HepG2 (cell line): ENCODE measurements at regions not wholly inside any gene's neighbourhood (a gene's known extent, or its start where the extent isn't known, plus 50 kb on each side); places are given as distances from the start of the nearest gene placed in this dataset.

Experiments used
- ATAC-seq: fragments of 200-7000 bp; cut with Tn5 transposase; 3 replicates; pipeline ENCODE4 v1.9.1; 2020; ENCODE audit warnings: mild to moderate bottlenecking, moderate library complexity
- BruUV-seq: library from RNA; stranded (reverse); fragments of 400-500 nt; replicated peaks from 2 replicates; lab custom pipeline; 2021; lab: Mats Ljungman, UMichigan
- CTCF ChIA-PET: fragments of 300-600 bp; formaldehyde crosslinking; extraction: SDS; loops from one replicate; lab custom pipeline; 2021; ENCODE audit warnings: low total read pairs, inconsistent platforms, low intra/inter-chr PET ratio; lab: Yijun Ruan, JAX
- POLR2A ChIA-PET: fragments of 350-600 bp; sonication (Branson Sonifier 250); formaldehyde crosslinking; loops from one replicate; lab custom pipeline; 2020; ENCODE audit warnings: antibody characterized with exemption, inconsistent platforms; lab: Yijun Ruan, JAX
- DNase-seq: peaks from one replicate; pipeline ENCODE4 v3.0.0-alpha.2; 2015; ENCODE audit warnings: low spot score
- FAIRE-seq: peaks from 3 replicates; lab custom pipeline; 2011; peaks lifted over from hg19 to GRCh38; lab: Jason Lieb, UNC
- H2AFZ ChIP-seq: one replicate; pipeline ENCODE4 v1.6.1; 2011; ENCODE audit warnings: low read length, inconsistent platforms
- H3K27ac ChIP-seq: fragments of 300-600 bp; 3 replicates; pipeline ENCODE4 v1.8.0; 2011; ENCODE audit warnings: mixed run types, mild to moderate bottlenecking, mixed read lengths, low read length, inconsistent platforms; ENCODE audit not compliant: insufficient read depth; ENCODE audit errors: extremely low read length
- H3K27me3 ChIP-seq, 2 experiments: fragments of 200-600 bp in 1 of 2; 2 replicates in 1 of 2; 3 replicates in 1 of 2; pipeline versions ENCODE4 v1.6.0 to v1.8.0; 2011; ENCODE audit warnings: low read length in 2 of 2, mild to moderate bottlenecking in 2 of 2, moderate library complexity in 2 of 2, inconsistent platforms in 1 of 2; ENCODE audit not compliant: insufficient read depth in 2 of 2, control insufficient read depth in 1 of 2
- H3K36me3 ChIP-seq, 2 experiments: fragments of 200-600 bp in 1 of 2; replicated peaks in 1 of 2; 2 replicates in 1 of 2; 3 replicates in 1 of 2; pipeline versions ENCODE4 v1.5.1 to v1.8.0; 2011; ENCODE audit warnings: low read length in 2 of 2, inconsistent platforms in 1 of 2; ENCODE audit not compliant: insufficient read depth in 2 of 2, control insufficient read depth in 1 of 2
- H3K4me1 ChIP-seq: 2 replicates; pipeline ENCODE4 v1.5.1; 2012; ENCODE audit warnings: low read length, inconsistent platforms; ENCODE audit not compliant: insufficient read depth
- H3K4me2 ChIP-seq: 2 replicates; pipeline ENCODE4 v1.6.0; 2011; ENCODE audit warnings: low read depth, low read length, inconsistent platforms
- H3K4me3 ChIP-seq, 3 experiments: fragments of 200-600 bp in 1 of 3; sonication (generic), shearing (Covaris generic) in 1 of 3; replicated peaks in 1 of 3; 2 replicates each; pipeline ENCODE4 v1.5.1; 2011 to 2016; ENCODE audit warnings: low read length in 3 of 3, inconsistent platforms in 2 of 3, low read depth in 2 of 3, mild to moderate bottlenecking in 2 of 3, control low read depth in 1 of 3, mixed read lengths in 1 of 3; ENCODE audit not compliant: insufficient read depth in 1 of 3
- H3K79me2 ChIP-seq: one replicate; pipeline ENCODE4 v1.6.1; 2011; ENCODE audit warnings: low read length, inconsistent platforms; ENCODE audit not compliant: insufficient read depth
- H3K9ac ChIP-seq: 2 replicates; pipeline ENCODE4 v1.6.0; 2011; ENCODE audit warnings: mild to moderate bottlenecking, low read depth, low read length, inconsistent platforms; ENCODE audit not compliant: insufficient read depth
- H3K9me3 ChIP-seq: 2 replicates; pipeline ENCODE4 v1.5.1; 2012; ENCODE audit warnings: mild to moderate bottlenecking, low read length
- H4K20me1 ChIP-seq: 2 replicates; pipeline ENCODE4 v1.6.0; 2011; ENCODE audit warnings: inconsistent platforms, mild to moderate bottlenecking, low read length, moderate library complexity; ENCODE audit not compliant: insufficient read depth
- ARID2 ChIP-seq: sonication (generic); formaldehyde crosslinking; IDR thresholded peaks from 2 replicates; pipeline ENCODE4 v1.8.1; 2022; ENCODE audit warnings: mild to moderate bottlenecking, missing genetic modification reagents, borderline replicate concordance
- ATF2 ChIP-seq: sonication (generic); formaldehyde crosslinking; IDR thresholded peaks from 2 replicates; pipeline ENCODE4 v1.4.0; 2020; ENCODE audit warnings: missing genetic modification reagents
- KDM1A ChIP-seq: IDR thresholded peaks from 2 replicates; pipeline ENCODE4 v1.6.1; 2016; ENCODE audit warnings: missing compliant biosample characterization
- KDM4B ChIP-seq: sonication (generic); formaldehyde crosslinking; IDR thresholded peaks from 2 replicates; pipeline ENCODE4 v1.4.0; 2020; ENCODE audit warnings: missing genetic modification reagents
- KLF9 ChIP-seq: IDR thresholded peaks from 2 replicates; pipeline ENCODE4 v1.6.1; 2016; ENCODE audit warnings: low read depth
- POLR2A ChIP-seq, 2 experiments: IDR thresholded peaks; 2 replicates each; pipeline ENCODE4 v1.6.1; 2011; ENCODE audit warnings: low read depth in 2 of 2, low read length in 2 of 2, mild to moderate bottlenecking in 1 of 2, moderate library complexity in 1 of 2; ENCODE audit not compliant: insufficient read depth in 1 of 2
- RFX1 ChIP-seq: fragments of 450-650 bp; IDR thresholded peaks from 2 replicates; pipeline ENCODE4 v1.6.1; 2017
- SAFB2 ChIP-seq: sonication (generic); formaldehyde crosslinking; IDR thresholded peaks from 2 replicates; pipeline ENCODE4 v1.5.1; 2020; ENCODE audit warnings: missing genetic modification reagents, low read depth, mild to moderate bottlenecking, borderline replicate concordance
- SMYD3 ChIP-seq: sonication (generic); formaldehyde crosslinking; IDR thresholded peaks from 2 replicates; pipeline ENCODE4 v1.8.1; 2023; ENCODE audit warnings: mild to moderate bottlenecking, missing genetic modification reagents
- USF2 ChIP-seq, 2 experiments: sonication (generic) in 1 of 2; formaldehyde crosslinking in 1 of 2; IDR thresholded peaks; 2 replicates each; pipeline versions ENCODE4 v1.5.1 to v1.6.1; 2011 to 2020; ENCODE audit warnings: borderline replicate concordance in 1 of 2, low read depth in 1 of 2, low read length in 1 of 2, mild to moderate bottlenecking in 1 of 2, missing genetic modification reagents in 1 of 2, moderate library complexity in 1 of 2
- ZBTB7B ChIP-seq: sonication (generic); formaldehyde crosslinking; IDR thresholded peaks from 2 replicates; pipeline ENCODE4 v1.4.0; 2020; ENCODE audit warnings: missing genetic modification reagents
- ZFP62 ChIP-seq: sonication (generic); formaldehyde crosslinking; IDR thresholded peaks from 2 replicates; pipeline ENCODE4 v1.4.0; 2020; ENCODE audit warnings: missing genetic modification reagents
- ZFY ChIP-seq: sonication (generic); formaldehyde crosslinking; IDR thresholded peaks from 2 replicates; pipeline ENCODE4 v1.4.0; 2020; ENCODE audit warnings: missing genetic modification reagents
- ZNF10 ChIP-seq: sonication (generic); formaldehyde crosslinking; IDR thresholded peaks from 2 replicates; pipeline ENCODE4 v1.4.0; 2020; ENCODE audit warnings: mild to moderate bottlenecking, low read depth, missing genetic modification reagents, borderline replicate concordance
- ZNF180 ChIP-seq: sonication (generic); formaldehyde crosslinking; IDR thresholded peaks from 2 replicates; pipeline ENCODE4 v1.4.0; 2020; ENCODE audit warnings: low read depth, missing genetic modification reagents, borderline replicate concordance
- ZNF20 ChIP-seq: sonication (generic); formaldehyde crosslinking; IDR thresholded peaks from 2 replicates; pipeline ENCODE4 v1.4.0; 2020; ENCODE audit warnings: mild to moderate bottlenecking, moderate library complexity, missing genetic modification reagents
- ZNF367 ChIP-seq: sonication (generic); formaldehyde crosslinking; IDR thresholded peaks from 2 replicates; pipeline ENCODE4 v1.4.0; 2020; ENCODE audit warnings: missing genetic modification reagents, borderline replicate concordance
- ZNF382 ChIP-seq: sonication (generic); formaldehyde crosslinking; IDR thresholded peaks from 2 replicates; pipeline ENCODE4 v1.5.0; 2020; ENCODE audit warnings: missing genetic modification reagents, mild to moderate bottlenecking, borderline replicate concordance
- ZNF431 ChIP-seq: sonication (generic); formaldehyde crosslinking; IDR thresholded peaks from 2 replicates; pipeline ENCODE4 v1.9.0; 2022; ENCODE audit warnings: missing genetic modification reagents, low read depth, mild to moderate bottlenecking, borderline replicate concordance
- ZNF460 ChIP-seq: sonication (generic); formaldehyde crosslinking; IDR thresholded peaks from 2 replicates; pipeline ENCODE4 v1.5.1; 2020; ENCODE audit warnings: missing genetic modification reagents, mild to moderate bottlenecking, borderline replicate concordance
- ZNF720 ChIP-seq: sonication (generic); formaldehyde crosslinking; IDR thresholded peaks from 2 replicates; pipeline ENCODE4 v1.4.0; 2020; ENCODE audit warnings: missing genetic modification reagents
- WGBS: methylation state at CpG from one replicate; pipeline ENCODE4 v1.1.6; 2017; ENCODE audit warnings: low lambda C conversion rate; 5-methylcytosine and 5-hydroxymethylcytosine counted together
- in situ Hi-C: cut with HindIII; loops from 2 replicates; pipeline ENCODE4 v1.10.0; 2017; ENCODE audit warnings: low pct_unique_long_range_greater_than_20kb; ENCODE audit not compliant: extremely low pct_ligation_motif_present
- intact Hi-C: fragments of 100-400 bp; cut with micrococcal nuclease; formaldehyde crosslinking; loops from one replicate; pipeline ENCODE4 v1.10.0; 2022; ENCODE audit not compliant: unreplicated experiment

- TF ChIP-seq ZFY (CRISPR knock-in tag) (no peak), ZNF180 (CRISPR knock-in tag) (no peak)
Observed at GRCh38 chr7:19489162-19489820, 219.5 kb downstream of the POLR1F start (continued).

- WGBS: 0% methylated on average over 2 of the region's 2 CpGs
- Histone ChIP-seq H3K27me3 (no peaks in the 10 kb centered on the region), H3K9me3 (peaks cover 71% of the 10 kb centered on the region), H3K4me2 (no peak overlapping the region), H3K9ac (no peak overlapping the region)
- ATAC-seq: no peak
- no peak for TF ChIP-seq SAFB2 (CRISPR knock-in tag)
- no peak for TF ChIP-seq RFX1
- TF ChIP-seq KDM1A (CRISPR knock-in tag): no peak
- no peak for TF ChIP-seq ARID2 (CRISPR knock-in tag)
- TF ChIP-seq ZNF382 (CRISPR knock-in tag): no peak
- no peak for TF ChIP-seq ZNF720
- no peak for TF ChIP-seq USF2 (IDR thresholded peaks at IDR 0.05; ENCODE audit: low read depth, low read length)
- TF ChIP-seq USF2 (CRISPR knock-in tag; IDR thresholded peaks at IDR 0.05; ENCODE audit: borderline replicate concordance): no peak
- TF ChIP-seq SMYD3 (CRISPR knock-in tag): no peak
- no peak for TF ChIP-seq ZNF20 (CRISPR knock-in tag)
- TF ChIP-seq ZNF431 (CRISPR knock-in tag): no peak
- no peak for TF ChIP-seq ZNF460
- TF ChIP-seq ZNF367 (CRISPR knock-in tag): no peak
- no peak for TF ChIP-seq ZFP62 (CRISPR knock-in tag)
- no peak for TF ChIP-seq ZBTB7B (CRISPR knock-in tag)
- TF ChIP-seq KLF9: no peak
- TF ChIP-seq KDM4B: no peak
- TF ChIP-seq ZNF10 (CRISPR knock-in tag): no peak
- TF ChIP-seq POLR2A (IDR thresholded peaks at IDR 0.05; ENCODE audit: insufficient read depth in 1 of 2, low read depth in 2 of 2, low read length in 2 of 2): no peak
- no peak for TF ChIP-seq ATF2
- TF ChIP-seq, all 625 proteins: peak for 0
- no peaks in the 10 kb centered on the region for H3K36me3 ChIP-seq
- intact Hi-C loops (no loop called here), in situ Hi-C loops (no loop called here)
- no peaks in the 10 kb centered on the region for H3K79me2 ChIP-seq
- ChIA-PET CTCF (no interaction called here), POLR2A (no interaction called here)
- H2AFZ ChIP-seq: no peak overlapping the region
- no peak for FAIRE-seq
- no peak overlapping the region for H3K4me3 ChIP-seq
- BruUV-seq: no TSS peak
- no peak overlapping the region for H3K27ac ChIP-seq
- no peaks in the 10 kb centered on the region for H3K4me1 ChIP-seq
- H4K20me1 ChIP-seq: no peaks in the 10 kb centered on the region
- DNase-seq: no peak
Observed at GRCh38 chr7:19488056-19488455, 220.8 kb downstream of the POLR1F start.
